GM10266 (cell line): ENCODE measurements at regions not wholly inside any gene's neighbourhood (a gene's known extent, or its start where the extent isn't known, plus 50 kb on each side); places are given as distances from the start of the nearest gene placed in this dataset.
"Not testable (repeated sequence)": the region's sequence is repeated elsewhere in the genome, so short reads cannot be mapped to it uniquely, and the experiment has no call there.

ENCODE experiments used
- DNase-seq: peaks from one replicate; pipeline ENCODE4 v3.0.0; 2012; ENCODE audit errors: extremely low spot score
- TF ChIP-seq, protein P1 (sequence below): IDR thresholded peaks from 2 replicates; pipeline ENCODE4 v1.5.1; 2012; ENCODE audit warnings: mild to moderate bottlenecking, low read depth; ENCODE audit not compliant: control insufficient read depth, insufficient read depth; ENCODE audit errors: missing control alignments

DNA sequence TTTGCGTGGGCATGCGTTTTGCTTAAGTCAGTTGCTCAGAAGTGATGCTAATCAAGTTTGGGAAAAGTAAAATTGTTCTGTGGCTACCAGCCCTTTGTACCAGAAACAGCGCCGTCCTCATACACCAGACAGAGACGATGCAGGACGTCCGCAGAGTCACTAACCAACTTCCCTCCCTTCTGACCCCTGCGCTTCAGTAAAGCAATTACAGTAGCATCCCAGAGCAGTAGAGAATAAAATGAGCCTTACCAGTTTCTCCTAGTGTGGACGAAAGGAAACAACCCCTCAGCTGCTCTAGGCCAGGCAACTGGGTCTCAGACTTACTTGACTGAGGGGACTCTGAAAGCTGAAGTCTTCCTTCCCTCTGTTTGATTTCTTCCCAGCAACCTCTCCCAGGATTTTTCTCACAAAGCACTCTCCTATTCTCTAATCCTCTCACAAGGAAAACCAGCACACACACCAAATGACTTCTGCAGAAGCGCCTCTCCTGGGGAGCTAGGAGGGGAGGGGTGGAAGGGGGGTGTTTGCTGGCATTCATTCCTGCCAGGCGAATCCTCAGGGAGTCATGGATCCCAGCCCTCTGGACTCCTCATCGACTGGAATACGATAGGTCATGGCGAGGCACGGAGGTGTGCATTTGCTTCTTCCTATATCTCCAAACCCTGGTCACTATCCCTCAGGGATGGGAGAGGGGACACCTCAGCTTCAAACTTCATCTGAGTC lies 56.0 kb upstream of the MID1 start:
- TF ChIP-seq, protein P1, sequence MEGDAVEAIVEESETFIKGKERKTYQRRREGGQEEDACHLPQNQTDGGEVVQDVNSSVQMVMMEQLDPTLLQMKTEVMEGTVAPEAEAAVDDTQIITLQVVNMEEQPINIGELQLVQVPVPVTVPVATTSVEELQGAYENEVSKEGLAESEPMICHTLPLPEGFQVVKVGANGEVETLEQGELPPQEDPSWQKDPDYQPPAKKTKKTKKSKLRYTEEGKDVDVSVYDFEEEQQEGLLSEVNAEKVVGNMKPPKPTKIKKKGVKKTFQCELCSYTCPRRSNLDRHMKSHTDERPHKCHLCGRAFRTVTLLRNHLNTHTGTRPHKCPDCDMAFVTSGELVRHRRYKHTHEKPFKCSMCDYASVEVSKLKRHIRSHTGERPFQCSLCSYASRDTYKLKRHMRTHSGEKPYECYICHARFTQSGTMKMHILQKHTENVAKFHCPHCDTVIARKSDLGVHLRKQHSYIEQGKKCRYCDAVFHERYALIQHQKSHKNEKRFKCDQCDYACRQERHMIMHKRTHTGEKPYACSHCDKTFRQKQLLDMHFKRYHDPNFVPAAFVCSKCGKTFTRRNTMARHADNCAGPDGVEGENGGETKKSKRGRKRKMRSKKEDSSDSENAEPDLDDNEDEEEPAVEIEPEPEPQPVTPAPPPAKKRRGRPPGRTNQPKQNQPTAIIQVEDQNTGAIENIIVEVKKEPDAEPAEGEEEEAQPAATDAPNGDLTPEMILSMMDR, result no peak
- DNase-seq, result no peak

DNA sequence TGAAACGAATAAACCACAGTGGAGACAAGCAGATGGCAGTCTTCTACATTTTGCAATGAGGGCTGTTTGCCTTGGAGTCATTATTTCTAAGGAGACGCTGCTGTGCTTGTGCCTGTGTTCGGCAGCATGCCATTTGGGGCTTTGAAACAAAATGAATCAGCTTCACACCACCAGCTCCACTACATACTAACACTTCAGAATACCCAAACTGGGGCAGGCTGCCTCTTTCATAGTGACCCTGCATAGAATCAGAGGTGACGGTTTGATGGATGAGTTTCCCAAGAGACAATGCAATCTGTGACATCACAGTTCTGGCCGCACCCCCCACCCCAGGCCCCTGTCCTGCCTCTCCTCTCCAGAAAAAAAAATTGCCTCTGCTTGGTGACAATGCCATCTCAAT lies 57.1 kb upstream of the MID1 start:
- TF ChIP-seq, protein P1, result no peak
- no peak for DNase-seq

DNA sequence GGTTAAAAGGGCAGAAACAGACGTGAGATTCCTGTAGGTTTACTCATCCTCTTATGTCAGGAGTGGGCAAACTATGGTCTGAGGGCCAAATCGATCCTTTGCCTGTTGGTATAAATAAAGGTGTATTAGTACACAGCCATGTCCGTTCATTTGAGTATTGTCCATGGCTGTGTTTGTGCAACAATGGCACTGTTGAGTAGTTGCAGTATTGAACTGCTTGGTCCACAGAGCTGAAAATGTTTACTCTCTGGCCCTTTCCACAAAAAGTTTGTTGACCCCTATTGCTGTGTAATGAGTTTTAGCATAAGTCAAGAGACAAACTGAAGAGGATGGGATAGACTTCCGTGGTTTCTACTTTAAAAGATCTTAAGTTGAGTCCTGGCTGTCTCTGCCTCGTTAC lies 59.0 kb upstream of the MID1 start:
- TF ChIP-seq, protein P1, result no peak

DNA sequence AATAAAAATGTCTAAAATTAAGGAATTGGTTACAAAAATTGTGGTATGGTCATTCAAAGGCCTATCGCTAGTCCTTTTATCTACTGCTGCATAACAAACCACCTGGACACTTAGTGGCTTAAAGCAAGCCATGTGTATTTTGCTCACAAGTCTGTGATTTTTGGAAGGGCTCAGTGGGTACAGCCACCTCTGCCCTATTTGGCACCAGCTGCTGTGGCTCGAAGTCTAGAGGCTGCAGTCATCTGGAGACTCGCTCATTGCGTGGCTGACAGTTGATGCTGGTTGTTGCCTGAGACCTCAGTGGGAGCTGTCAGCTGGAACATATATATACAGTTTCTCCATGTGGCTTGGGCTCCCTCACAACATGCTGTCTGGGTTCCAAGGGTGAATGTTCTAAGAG lies 60.8 kb upstream of the MID1 start:
- no peak for DNase-seq
- TF ChIP-seq, protein P1, result no peak

More for the DNA sequence above, 59.0 kb upstream of the MID1 start:
- no peak for DNase-seq

DNA sequence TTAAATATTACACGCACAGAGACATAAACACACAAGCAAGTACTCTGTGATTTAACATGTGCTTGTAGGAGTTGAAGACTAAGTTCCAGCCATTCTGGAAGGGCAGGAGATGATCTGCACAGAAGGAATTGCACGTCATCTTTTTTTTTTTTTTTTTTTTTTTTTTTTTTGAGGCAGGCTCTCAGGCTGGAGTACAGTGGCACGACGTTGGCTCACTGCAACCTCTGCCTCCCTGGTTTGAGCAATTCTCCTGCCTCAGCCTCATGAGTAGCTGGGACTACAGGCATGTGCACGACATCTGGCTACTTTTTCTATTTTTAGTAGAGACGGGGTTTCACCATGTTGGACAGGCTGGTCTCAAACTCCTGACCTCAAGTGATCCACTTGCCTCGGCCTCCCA lies 63.2 kb upstream of the MID1 start:
- DNase-seq, result not testable (repeated sequence)

DNA sequence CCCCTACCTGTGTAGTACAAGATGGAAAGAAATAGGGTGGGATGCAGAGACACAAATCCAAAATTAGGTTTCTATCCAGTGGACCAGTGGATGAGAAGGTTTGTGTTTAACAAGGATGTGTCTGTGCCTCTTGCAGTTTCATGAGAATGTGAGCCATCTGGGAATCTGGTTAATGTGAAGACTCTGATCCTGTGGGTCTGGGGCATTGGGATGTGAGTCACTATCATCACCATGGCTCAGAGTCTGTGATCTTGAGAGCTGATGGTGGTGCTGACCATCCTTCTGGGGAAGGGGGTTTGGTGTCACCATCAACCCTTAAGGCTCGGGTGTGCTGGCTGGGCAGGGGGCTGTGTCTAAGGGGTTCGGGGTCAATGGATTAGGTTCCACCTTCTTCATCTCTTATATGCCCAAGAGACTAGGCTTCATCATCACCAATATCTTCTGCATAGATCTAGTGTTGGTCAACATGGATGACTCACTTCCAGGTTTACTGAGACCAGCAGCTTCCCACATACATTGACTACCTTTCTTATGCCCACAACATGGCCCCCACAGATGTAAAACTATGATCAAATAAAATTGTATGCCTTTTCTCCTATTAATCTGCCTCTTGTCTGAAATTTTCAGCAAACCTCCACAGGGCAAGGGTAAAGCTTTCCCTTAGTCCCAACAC lies 65.7 kb upstream of the MID1 start:
- DNase-seq, result no peak
- TF ChIP-seq, protein P1, result no peak

DNA sequence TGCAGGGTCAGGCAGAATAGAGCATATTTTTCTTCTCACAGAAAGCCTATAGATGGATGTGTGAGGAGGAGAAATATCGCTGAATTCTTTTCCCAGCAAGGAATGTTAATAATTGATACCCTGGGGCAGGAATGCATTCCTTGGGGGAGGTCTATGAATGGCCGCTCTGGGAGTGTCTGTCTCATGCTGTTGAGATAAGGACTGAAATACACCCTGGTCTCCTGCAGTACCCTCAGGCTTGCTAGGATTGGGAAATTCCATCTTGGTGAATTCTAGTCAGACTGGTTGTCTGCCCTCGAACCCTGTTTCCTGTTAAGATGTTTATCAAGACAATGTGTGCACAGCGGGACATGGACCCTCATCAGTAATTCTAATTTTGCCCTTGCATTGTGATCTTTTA lies 71.4 kb upstream of the MID1 start:
- not testable (repeated sequence) for DNase-seq

DNA sequence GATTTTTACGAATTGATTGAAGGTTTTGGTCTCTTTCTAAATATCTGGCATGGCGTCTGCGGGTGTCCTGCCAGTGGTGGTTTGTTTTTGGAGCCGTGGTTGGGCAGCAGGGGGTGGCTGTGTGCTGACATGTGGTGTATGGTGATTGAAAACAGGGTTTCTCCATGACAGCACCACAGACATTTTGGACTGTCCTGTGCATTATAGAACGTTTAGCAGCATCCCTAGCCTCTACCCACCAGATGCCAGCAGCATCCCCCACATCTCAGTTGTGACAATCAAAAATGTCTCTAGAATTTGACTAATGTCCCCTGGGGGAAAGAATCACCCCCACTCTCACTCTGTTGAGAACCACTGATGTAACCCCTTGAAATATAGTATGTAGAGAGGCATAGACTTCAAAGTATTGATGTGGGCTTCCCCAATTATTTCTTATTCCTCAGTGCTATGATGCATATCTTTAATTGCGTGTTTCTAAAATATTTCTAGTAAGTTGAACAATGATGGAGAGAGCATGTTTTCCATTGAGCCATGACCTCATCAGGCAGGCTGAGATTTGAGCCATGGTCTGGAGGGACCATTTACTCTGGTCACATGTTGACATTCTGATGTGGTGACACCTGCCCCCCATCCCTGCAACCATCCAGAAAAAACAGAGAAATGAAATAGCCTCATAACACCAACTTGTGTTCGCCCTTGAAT lies 77.4 kb upstream of the MID1 start:
- TF ChIP-seq, protein P1, result no peak
- no peak for DNase-seq
